ENCODE measurements at regions not wholly inside any gene's neighbourhood (a gene's known extent, or its start where the extent isn't known, plus 50 kb on each side); places are given as distances from the start of the nearest gene placed in this dataset.

DNA sequence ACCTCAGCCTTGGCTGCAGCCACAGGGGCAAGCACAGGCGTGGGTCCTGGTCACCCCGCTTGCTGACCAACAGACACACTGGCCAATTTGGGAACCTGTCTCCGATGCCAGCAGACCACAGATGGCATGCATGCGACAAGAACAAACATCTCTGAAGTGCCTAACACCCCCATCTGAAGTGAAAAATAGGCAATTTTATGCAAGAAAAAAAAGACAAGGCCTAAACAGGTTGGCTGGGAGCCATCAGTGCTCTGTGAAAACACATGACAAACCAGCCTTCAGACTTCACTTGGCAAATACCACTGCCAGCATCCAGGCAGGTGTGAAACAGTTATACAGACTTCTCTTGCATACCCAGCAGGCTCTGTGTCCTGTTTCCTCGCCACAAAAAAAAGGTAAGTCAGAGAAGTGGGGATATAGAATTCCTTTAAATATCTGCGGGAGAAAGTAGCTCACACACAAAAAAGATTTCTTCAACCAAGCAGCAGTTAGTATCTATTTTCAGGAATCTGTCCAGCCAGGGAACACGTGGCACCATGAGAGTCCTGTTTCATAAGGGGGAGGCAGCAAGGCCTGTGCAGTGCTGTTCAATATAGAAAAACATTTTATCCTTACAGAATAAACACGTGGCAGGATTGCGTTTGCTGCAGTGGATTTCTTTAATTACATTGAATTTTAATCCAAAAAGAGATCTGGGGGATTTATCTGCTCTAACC lies 293.4 kb upstream of the MKLN1 start:
- TF ChIP-seq, protein P1, sequence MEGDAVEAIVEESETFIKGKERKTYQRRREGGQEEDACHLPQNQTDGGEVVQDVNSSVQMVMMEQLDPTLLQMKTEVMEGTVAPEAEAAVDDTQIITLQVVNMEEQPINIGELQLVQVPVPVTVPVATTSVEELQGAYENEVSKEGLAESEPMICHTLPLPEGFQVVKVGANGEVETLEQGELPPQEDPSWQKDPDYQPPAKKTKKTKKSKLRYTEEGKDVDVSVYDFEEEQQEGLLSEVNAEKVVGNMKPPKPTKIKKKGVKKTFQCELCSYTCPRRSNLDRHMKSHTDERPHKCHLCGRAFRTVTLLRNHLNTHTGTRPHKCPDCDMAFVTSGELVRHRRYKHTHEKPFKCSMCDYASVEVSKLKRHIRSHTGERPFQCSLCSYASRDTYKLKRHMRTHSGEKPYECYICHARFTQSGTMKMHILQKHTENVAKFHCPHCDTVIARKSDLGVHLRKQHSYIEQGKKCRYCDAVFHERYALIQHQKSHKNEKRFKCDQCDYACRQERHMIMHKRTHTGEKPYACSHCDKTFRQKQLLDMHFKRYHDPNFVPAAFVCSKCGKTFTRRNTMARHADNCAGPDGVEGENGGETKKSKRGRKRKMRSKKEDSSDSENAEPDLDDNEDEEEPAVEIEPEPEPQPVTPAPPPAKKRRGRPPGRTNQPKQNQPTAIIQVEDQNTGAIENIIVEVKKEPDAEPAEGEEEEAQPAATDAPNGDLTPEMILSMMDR (IDR thresholded peaks at IDR 0.05; ENCODE audit: extremely low read depth in 1 of 2, insufficient read depth in 1 of 2, low read depth in 1 of 2, low read length in 2 of 2): no peak
- TF ChIP-seq POLR2A (IDR thresholded peaks at IDR 0.05; ENCODE audit: low read depth, low read length) (no peak), EZH2 (IDR thresholded peaks at IDR 0.05; ENCODE audit: borderline replicate concordance, low read depth, low read length, severe bottlenecking) (no peak), POLR2AphosphoS5 (IDR thresholded peaks at IDR 0.05; ENCODE audit: insufficient read depth, low read depth, low read length) (no peak), JUN (IDR thresholded peaks at IDR 0.05; ENCODE audit: borderline replicate concordance, insufficient read depth, insufficient read length, low read depth) (no peak), MYC (IDR thresholded peaks at IDR 0.05; ENCODE audit: low read depth, low read length) (no peak)
